Ovary (tissue), 7 donors: ENCODE measurements at regions not wholly inside any gene's neighbourhood (a gene's known extent, or its start where the extent isn't known, plus 50 kb on each side); places are given as distances from the start of the nearest gene placed in this dataset.

Experiments used
- DNase-seq, 5 donors: peaks; one replicate each; pipeline ENCODE4 v3.0.0-alpha.2; 2019 to 2020
- H3K27ac ChIP-seq, 2 donors: fragments of 200-600 bp; one replicate each; pipeline versions ENCODE4 v1.5.1 to v1.8.0; 2019 to 2022
- H3K27me3 ChIP-seq: fragments of 200-600 bp; one replicate; pipeline ENCODE4 v1.8.0; 2022
- H3K36me3 ChIP-seq: fragments of 200-600 bp; sonication (generic); one replicate; pipeline ENCODE4 v1.5.1; 2019
- H3K4me1 ChIP-seq: one replicate; pipeline ENCODE4 v1.8.1; 2013; ENCODE audit warnings: mild to moderate bottlenecking, moderate library complexity; ENCODE audit not compliant: insufficient read depth
- H3K4me3 ChIP-seq: fragments of 200-600 bp; sonication (generic); one replicate; pipeline ENCODE4 v1.5.1; 2017
- H3K9me3 ChIP-seq, 2 donors: fragments of 200-600 bp in 1 of 2; sonication (generic) in 1 of 2; one replicate each; pipeline versions ENCODE4 v1.5.1 to v1.8.1; 2013 to 2019; ENCODE audit warnings: mild to moderate bottlenecking in 1 of 2, moderate library complexity in 1 of 2
- EP300 ChIP-seq: sonication (generic); formaldehyde crosslinking; IDR thresholded peaks from one replicate; pipeline ENCODE4 v1.6.1; 2017; ENCODE audit warnings: antibody characterized with exemption
- POLR2A ChIP-seq: fragments of 450-650 bp; IDR thresholded peaks from one replicate; pipeline ENCODE4 v1.6.1; 2017; ENCODE audit warnings: antibody characterized with exemption, mild to moderate bottlenecking, moderate library complexity
- WGBS, 3 donors: extraction: QIAGEN DNeasy Blood & Tissue Kit in 1 of 3; methylation state at CpG; one replicate each; pipeline versions ENCODE4 v1.1.5 to v1.1.7; 2013 to 2017; 5-methylcytosine and 5-hydroxymethylcytosine counted together
- intact Hi-C, 4 donors: fragments of 100-400 bp; cut with DNase I; formaldehyde crosslinking; loops; one replicate each; pipeline versions ENCODE4 v1.11.0 to v1.15.1; 2022 to 2023
- TF ChIP-seq, protein P1 (sequence below), 3 donors: fragments of 450-650 bp in 2 of 3; fragments of 200-600 bp in 1 of 3; IDR thresholded peaks; one replicate each; pipeline versions ENCODE4 v1.5.1 to v1.8.0; 2016 to 2022; ENCODE audit warnings: antibody characterized with exemption in 3 of 3, mild to moderate bottlenecking in 1 of 3
- donor health status: DM: no; HTN: no; CAD: no; lungs with moderate emphysema.
- donor health status: DM: no; HTN: no; CAD: no.
- donor health status: Bipolar disorder and iron deficiency.
- donor health status: DM: no; HTN: no; CAD: no.
- donor health status: DM: yes; HTN: yes; CAD: no.

DNA sequence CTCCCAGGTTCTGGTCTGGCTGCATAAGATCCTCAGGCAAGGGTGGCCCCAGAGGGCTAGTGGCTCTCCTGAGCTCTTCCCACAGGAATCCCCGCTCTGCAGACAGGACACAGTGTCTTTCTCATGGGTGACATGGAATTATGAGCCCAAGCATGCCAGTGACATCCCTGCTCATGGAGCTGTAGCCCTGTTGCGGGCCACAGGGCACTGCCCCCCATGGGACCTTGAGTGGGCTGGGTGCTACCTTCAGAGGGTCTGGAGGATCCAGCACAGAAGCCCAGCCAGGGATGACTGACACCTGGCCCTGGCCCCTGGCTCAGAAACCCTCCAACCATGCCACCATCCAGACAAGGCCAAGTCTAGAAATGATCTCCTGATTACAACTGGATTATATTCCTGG, 657.5 kb upstream of the DEFB115 start:
- TF ChIP-seq POLR2A (no peak), EP300 (no peak)
- TF ChIP-seq, protein P1, sequence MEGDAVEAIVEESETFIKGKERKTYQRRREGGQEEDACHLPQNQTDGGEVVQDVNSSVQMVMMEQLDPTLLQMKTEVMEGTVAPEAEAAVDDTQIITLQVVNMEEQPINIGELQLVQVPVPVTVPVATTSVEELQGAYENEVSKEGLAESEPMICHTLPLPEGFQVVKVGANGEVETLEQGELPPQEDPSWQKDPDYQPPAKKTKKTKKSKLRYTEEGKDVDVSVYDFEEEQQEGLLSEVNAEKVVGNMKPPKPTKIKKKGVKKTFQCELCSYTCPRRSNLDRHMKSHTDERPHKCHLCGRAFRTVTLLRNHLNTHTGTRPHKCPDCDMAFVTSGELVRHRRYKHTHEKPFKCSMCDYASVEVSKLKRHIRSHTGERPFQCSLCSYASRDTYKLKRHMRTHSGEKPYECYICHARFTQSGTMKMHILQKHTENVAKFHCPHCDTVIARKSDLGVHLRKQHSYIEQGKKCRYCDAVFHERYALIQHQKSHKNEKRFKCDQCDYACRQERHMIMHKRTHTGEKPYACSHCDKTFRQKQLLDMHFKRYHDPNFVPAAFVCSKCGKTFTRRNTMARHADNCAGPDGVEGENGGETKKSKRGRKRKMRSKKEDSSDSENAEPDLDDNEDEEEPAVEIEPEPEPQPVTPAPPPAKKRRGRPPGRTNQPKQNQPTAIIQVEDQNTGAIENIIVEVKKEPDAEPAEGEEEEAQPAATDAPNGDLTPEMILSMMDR (IDR thresholded peaks at IDR 0.05), result no peak
- Histone ChIP-seq H3K27me3 (no peaks in the 10 kb centered on the region), H3K27ac (no peak overlapping the region), H3K9me3 (no peaks in the 10 kb centered on the region), H3K4me1 (no peaks in the 10 kb centered on the region), H3K36me3 (no peaks in the 10 kb centered on the region), H3K4me3 (no peak overlapping the region)
- intact Hi-C loops, result no loop called here
- WGBS, 3 donors, result 51 to 70% (median 70%) methylated on average over 2 of the region's 2 CpGs
- DNase-seq, result no peak

DNA sequence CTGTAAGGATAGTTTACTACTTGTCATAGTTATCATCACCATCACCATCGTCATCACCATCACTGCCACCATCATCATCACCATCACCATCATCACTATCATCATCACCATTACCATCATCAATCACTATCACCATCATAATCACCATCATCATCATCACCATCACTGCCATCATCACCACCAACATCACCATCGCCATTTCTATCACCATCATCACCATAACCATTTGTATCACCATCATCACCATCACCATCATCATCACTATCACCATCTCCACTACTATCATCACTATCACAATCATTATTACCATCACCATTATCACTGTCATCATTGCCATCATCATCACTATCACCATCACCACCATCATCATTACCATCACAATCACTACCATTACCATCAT, 655.5 kb upstream of the DEFB115 start:
- DNase-seq, result no peak
- no peaks in the 10 kb centered on the region for H3K4me1 ChIP-seq
- H3K27ac ChIP-seq, result no peak overlapping the region
- no peaks in the 10 kb centered on the region for H3K27me3 ChIP-seq
- no peak overlapping the region for H3K4me3 ChIP-seq
- no peaks in the 10 kb centered on the region for H3K36me3 ChIP-seq
- TF ChIP-seq POLR2A (no peak), EP300 (no peak)
- TF ChIP-seq, protein P1 (IDR thresholded peaks at IDR 0.05), result no peak
- no peaks in the 10 kb centered on the region for H3K9me3 ChIP-seq
- WGBS, 3 donors, result 31 to 59% (median 51%) methylated on average over 2 of the region's 2 CpGs
- intact Hi-C loops, result no loop called here

DNA sequence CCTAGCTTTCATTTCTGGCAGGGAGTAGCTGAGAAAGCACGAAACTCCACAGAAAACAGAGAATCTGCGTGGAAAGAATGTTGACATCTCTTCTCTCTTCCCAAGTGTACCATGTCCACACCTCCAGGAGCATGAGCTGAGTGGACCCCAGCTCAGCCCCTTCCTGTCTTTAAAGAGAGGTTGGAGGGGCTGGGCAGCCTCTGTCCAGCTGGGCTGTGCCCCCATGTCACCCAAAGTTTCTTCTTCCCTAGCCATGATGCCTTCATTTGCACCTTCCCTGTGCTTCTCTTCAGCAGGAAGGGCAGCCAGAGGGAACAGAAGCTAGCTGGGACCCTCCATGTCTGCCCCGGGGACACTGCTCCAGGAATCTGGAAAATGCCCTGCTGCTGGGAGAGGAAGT, 655.0 kb upstream of the DEFB115 start:
- Histone ChIP-seq H3K4me3 (no peak overlapping the region), H3K9me3 (no peaks in the 10 kb centered on the region), H3K27ac (no peak overlapping the region), H3K4me1 (no peaks in the 10 kb centered on the region), H3K36me3 (no peaks in the 10 kb centered on the region), H3K27me3 (no peaks in the 10 kb centered on the region)
- TF ChIP-seq, protein P1 (IDR thresholded peaks at IDR 0.05), result no peak
- TF ChIP-seq POLR2A (no peak), EP300 (no peak)
- 54 to 72% (median 67%) methylated on average over 3 of the region's 3 CpGs for WGBS, 3 donors
- intact Hi-C loops, result no loop called here
- DNase-seq, result no peak

DNA sequence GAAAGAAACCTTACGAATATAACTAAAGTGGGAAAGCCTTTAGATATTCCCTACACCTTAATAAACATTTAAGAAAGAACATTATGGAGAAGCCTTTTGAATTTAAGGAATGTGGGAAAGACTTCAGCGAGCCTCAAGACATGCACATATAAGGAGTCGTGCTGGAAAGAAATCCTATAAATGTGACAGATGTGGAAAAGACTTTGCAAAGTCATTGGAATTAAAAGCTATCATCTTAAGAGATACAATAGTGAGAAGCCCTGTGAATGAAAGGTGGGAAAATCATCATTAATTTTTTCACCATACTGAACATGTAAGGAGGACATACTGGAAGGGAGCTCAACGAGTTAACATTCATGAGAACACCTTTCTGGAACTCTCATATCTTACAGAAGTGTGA, 650.5 kb upstream of the DEFB115 start:
- no peak for DNase-seq
- Histone ChIP-seq H3K4me1 (no peaks in the 10 kb centered on the region), H3K9me3 (no peaks in the 10 kb centered on the region), H3K27me3 (no peaks in the 10 kb centered on the region), H3K27ac (no peak overlapping the region), H3K36me3 (no peaks in the 10 kb centered on the region), H3K4me3 (no peak overlapping the region)
- intact Hi-C loops, result no loop called here
- no peak for TF ChIP-seq POLR2A
- TF ChIP-seq, protein P1 (IDR thresholded peaks at IDR 0.05), result no peak
- TF ChIP-seq EP300, result no peak
- 57 to 62% (median 59%) methylated on average over 4 of the region's 4 CpGs for WGBS, 3 donors
